Astrocyte of the cerebellum (primary cell): ENCODE measurements at regions not wholly inside any gene's neighbourhood (a gene's known extent, or its start where the extent isn't known, plus 50 kb on each side); places are given as distances from the start of the nearest gene placed in this dataset.
"Not testable (repeated sequence)": the region's sequence is repeated elsewhere in the genome, so short reads cannot be mapped to it uniquely, and the experiment has no call there.

Experiments used
- DNase-seq: peaks from one replicate; pipeline ENCODE4 v3.0.0-alpha.2; 2011; ENCODE audit warnings: low read depth
- H3K4me3 ChIP-seq: 2 replicates; pipeline ENCODE4 v1.5.1; 2011; ENCODE audit warnings: mild to moderate bottlenecking, low read depth, low read length, moderate library complexity
- in situ Hi-C: cut with HindIII; loops from 2 replicates; pipeline ENCODE4 v1.10.0; 2017; ENCODE audit warnings: low sequenced_read_pairs
- TF ChIP-seq, protein P1 (sequence below): IDR thresholded peaks from 2 replicates; pipeline ENCODE4 v1.5.1; 2012; ENCODE audit warnings: low read length, low read depth, moderate library complexity, mild to moderate bottlenecking; ENCODE audit errors: missing control alignments

DNA sequence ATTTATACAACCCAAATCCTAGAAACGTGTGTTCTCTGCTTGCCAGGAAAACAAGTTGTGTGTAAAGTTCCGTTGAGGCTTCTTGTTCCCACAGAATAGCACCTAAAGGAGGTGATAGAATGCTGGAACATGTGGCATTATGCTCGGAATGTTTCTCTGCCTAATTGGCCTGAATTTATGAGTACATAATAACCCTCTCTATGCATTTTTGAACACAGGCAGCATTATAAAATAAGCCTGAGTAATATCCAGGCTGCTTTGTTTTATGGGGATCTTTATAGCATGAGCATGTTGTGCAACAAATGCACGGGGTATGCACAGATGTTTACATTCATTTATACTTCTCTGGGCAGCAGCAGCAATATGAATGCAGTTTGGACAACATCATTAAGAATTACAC is 385.7 kb downstream of the MBD2 start:
- TF ChIP-seq, protein P1, sequence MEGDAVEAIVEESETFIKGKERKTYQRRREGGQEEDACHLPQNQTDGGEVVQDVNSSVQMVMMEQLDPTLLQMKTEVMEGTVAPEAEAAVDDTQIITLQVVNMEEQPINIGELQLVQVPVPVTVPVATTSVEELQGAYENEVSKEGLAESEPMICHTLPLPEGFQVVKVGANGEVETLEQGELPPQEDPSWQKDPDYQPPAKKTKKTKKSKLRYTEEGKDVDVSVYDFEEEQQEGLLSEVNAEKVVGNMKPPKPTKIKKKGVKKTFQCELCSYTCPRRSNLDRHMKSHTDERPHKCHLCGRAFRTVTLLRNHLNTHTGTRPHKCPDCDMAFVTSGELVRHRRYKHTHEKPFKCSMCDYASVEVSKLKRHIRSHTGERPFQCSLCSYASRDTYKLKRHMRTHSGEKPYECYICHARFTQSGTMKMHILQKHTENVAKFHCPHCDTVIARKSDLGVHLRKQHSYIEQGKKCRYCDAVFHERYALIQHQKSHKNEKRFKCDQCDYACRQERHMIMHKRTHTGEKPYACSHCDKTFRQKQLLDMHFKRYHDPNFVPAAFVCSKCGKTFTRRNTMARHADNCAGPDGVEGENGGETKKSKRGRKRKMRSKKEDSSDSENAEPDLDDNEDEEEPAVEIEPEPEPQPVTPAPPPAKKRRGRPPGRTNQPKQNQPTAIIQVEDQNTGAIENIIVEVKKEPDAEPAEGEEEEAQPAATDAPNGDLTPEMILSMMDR = no peak
- H3K4me3 ChIP-seq = no peak overlapping the region
- in situ Hi-C loops = no loop called here
- DNase-seq = no peak

DNA sequence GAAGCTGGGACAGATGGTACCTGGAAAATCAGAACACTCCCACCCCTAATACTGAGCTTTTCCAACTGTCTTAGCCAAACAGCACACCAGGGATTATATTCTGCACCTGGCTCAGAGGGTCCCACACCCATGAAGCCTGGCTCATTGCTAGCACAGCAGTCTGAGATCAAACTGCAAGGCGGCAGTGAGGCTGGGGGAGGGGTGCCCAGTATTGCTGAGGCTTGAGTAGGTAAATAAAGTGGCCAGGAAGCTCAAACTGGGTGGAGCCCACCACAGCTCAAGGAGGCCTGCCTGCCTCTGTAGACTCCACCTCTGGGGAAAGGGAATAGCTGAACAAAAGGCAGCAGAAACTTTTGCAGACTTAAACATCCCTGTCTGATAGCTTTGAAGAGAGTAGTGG is 403.3 kb downstream of the MBD2 start:
- H3K4me3 ChIP-seq, DNase-seq, in situ Hi-C loops: not testable (repeated sequence)

DNA sequence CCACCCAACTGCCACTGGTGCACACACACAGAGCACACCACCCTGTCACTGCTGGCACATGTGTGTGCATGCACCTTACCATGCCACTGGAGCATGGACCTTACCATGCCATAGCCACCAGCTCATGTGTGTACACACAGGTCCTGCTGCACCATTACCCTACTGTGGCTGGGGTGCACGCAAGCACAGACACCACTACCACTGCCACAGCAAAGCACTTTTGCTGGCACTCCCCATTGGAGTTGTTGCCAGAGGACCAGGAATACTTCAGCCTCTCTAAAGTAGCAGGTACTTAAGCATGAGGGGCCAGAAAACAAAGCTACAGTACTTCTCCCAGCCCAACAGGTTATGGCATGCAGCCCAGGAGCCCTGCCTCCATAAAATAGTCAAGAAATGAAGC is 404.8 kb downstream of the MBD2 start:
- TF ChIP-seq, protein P1 = no peak
- DNase-seq = no peak
- in situ Hi-C loops = no loop called here
- no peak overlapping the region for H3K4me3 ChIP-seq

DNA sequence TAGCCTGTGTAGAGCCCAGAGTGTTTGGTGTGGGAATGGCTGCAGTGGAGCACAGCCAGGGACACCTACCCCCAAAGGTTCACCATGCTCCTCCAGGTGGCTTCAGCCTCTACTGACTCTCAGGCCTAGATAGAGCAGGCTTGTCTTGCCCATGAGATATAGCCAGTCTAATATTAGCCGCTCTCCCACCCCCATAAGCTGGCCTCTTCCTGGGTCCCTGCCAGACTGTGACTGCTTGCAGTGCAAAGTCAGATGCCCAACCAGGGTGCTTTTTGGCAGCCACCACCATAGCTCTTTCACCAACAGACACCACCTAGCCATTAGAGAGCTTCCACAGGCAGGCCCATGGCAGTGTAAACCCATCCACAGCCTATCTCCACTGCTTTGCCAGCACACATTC is 405.3 kb downstream of the MBD2 start:
- TF ChIP-seq, protein P1 = no peak
- H3K4me3 ChIP-seq = no peak overlapping the region
- in situ Hi-C loops = no loop called here
- DNase-seq = no peak

DNA sequence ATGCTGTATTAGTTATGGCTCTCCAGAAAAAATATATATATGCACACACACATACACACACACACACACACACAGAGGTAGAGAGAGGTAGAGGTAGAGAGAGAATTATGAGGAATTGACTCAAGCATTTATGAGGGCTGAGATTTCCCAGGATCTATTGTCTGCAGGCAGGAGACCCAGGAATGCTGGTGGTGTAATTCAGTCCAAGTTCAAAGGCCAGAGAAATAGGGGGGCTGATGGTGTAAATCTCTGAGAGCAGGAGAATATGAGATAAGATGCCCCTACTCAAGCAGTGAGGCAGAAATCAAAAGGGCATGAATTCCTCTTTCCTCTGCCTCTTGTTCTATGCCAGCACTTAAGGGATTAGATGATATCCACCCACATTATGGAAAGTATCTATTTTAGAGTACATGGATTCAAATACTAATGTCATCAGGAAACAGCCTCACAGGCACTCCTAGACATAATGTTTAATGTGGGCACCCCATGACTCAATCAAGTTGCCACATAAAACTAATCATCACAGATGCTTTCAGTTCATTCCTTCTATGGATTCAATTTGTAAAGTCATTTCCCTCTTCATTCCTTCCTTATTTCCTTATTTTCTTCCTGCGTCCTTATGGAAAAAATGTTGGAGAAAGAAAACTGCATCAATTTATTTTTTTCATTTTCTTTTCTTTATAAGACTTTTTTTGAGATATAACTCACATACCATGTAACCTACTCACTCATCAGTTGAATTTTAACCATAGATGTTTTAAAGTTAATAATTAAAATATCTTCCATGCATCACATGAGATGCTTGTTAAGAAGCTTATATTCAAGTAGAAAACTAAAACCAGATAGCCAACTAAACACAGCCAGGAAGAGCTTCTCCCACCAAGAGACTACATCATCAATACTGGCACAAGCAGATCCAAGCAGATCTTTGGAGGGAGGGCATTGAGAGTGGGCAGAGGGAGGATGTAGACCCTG is 406.2 kb downstream of the MBD2 start:
- in situ Hi-C loops = no loop called here
- DNase-seq = no peak
- no peak overlapping the region for H3K4me3 ChIP-seq
- TF ChIP-seq, protein P1 = no peak

DNA sequence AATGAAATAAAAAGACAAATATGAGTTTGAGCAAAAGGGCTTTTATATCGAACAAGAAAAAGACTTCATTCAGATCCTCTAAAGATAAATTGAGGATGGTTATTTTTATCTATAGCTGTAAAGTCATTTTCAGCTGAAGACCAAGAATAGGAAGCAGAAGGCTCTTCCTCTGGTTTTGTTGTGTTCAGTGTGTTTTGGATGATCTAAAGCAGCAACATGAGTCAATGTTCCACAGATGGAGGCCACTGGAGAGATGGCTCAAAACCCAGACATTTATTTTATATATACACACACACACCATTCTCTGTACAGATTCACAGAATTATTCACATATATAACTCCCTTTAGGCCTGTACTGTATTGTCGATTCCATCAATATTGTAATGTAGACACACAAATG is 424.3 kb downstream of the MBD2 start:
- no peak overlapping the region for H3K4me3 ChIP-seq
- TF ChIP-seq, protein P1 = no peak
- no peak for DNase-seq
- in situ Hi-C loops = no loop called here

DNA sequence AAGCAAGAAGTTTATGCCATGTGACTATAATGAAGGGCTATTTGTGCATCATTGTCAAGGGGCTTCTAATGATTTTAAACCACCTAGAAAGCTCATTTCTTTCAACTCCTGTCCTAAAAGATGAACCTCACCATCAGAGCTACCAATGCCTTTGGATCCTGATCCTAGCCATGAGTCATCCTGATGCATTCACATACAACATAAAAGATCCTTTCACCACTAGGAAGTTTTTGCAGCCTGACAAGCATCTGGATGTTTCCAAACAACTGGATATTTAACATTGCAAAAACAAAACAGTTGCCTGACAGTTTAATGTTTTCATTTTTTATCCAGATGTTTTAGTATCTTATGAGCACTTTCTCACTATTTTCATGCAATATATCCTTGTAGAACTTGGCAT is 425.3 kb downstream of the MBD2 start:
- TF ChIP-seq, protein P1 = no peak
- H3K4me3 ChIP-seq = no peak overlapping the region
- in situ Hi-C loops = no loop called here
- peak; percentile 2 for DNase-seq
